ENCODE measurements at regions not wholly inside any gene's neighbourhood (a gene's known extent, or its start where the extent isn't known, plus 50 kb on each side); places are given as distances from the start of the nearest gene placed in this dataset.
"Not testable (repeated sequence)": the region's sequence is repeated elsewhere in the genome, so short reads cannot be mapped to it uniquely, and the experiment has no call there.

DNA sequence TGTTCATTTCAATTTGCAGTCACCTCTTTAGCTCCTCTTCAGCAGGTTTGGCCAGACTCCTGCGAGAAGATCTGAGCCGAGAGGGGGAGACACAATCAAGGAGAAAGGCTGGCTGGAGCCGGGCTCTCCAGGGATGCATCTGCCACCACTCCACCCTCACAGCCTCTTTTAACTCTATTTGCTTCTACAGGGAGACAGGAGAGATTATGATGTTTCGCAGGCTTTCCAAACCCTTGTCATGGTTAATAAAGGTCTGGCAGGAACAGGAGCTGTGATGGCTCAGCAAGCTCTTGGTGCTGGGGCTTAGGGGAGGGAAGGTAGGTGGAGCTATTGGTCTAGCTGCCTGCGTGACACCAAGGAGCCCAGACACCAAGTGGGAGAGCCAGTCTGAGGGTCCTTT is 448.1 kb upstream of the PODXL start:
- Histone ChIP-seq H3K36me3 (ENCODE audit: control insufficient read depth in 3 of 3, insufficient read depth in 3 of 3, low read length in 3 of 3) (no peaks in the 10 kb centered on the region), H3K9me3 (ENCODE audit: control insufficient read depth in 3 of 3, low read length in 3 of 3) (no peaks in the 10 kb centered on the region), H3K27ac (ENCODE audit: low read depth, low read length) (no peak overlapping the region), H3K4me3 (ENCODE audit: low read length in 3 of 3) (no peak overlapping the region), H3K9ac (ENCODE audit: low read depth in 1 of 3, low read length in 3 of 3) (no peak overlapping the region), H3K4me1 (ENCODE audit: control insufficient read depth in 3 of 3, insufficient read depth in 3 of 3, low read length in 3 of 3) (peaks cover 4 to 12% (median 5%) of the 10 kb centered on the region in 3 donors), H3K27me3 (ENCODE audit: control insufficient read depth in 3 of 3, insufficient read depth in 3 of 3, low read length in 3 of 3) (peaks cover 0 to 2% (median 0%) of the 10 kb centered on the region in 3 donors)

DNA sequence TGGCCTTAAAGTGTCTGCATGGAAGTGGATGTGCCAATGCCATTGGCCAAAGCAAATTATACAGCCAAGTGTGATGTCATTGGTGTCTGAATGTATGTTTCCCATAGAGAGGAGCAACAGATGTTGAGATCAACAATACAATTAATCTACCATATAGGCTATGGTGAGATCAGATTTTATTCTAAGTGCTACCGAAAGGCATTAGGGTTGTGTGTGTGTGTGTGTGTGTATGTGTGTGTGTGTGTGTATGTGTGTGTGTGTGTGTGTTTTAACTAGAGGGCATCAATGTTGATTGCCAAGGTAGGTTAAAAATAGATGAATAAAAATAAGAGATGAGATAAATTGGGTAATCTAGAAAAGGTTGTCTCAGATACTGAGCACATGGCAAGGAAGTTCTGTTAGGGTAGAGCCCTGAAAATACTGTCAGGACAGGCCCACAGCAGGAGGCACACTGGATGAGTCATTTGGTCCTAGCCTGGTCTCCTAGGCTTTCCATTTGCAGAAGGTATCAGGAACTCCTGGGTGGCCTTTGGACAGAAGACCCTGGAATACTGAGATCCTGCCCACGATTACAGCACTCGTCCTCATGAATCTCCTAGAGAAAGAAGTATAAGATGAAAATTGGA is 446.0 kb upstream of the PODXL start:
- Histone ChIP-seq H3K9me3 (ENCODE audit: control insufficient read depth in 3 of 3, low read length in 3 of 3) (no peaks in the 10 kb centered on the region), H3K4me1 (ENCODE audit: control insufficient read depth in 3 of 3, insufficient read depth in 3 of 3, low read length in 3 of 3) (peaks cover 4 to 12% (median 5%) of the 10 kb centered on the region in 3 donors), H3K4me3 (ENCODE audit: low read length in 3 of 3) (no peak overlapping the region), H3K27ac (ENCODE audit: low read depth, low read length) (no peak overlapping the region), H3K27me3 (ENCODE audit: control insufficient read depth in 3 of 3, insufficient read depth in 3 of 3, low read length in 3 of 3) (peaks cover 0 to 2% (median 0%) of the 10 kb centered on the region in 3 donors), H3K9ac (ENCODE audit: low read depth in 1 of 3, low read length in 3 of 3) (no peak overlapping the region), H3K36me3 (ENCODE audit: control insufficient read depth in 3 of 3, insufficient read depth in 3 of 3, low read length in 3 of 3) (no peaks in the 10 kb centered on the region)

DNA sequence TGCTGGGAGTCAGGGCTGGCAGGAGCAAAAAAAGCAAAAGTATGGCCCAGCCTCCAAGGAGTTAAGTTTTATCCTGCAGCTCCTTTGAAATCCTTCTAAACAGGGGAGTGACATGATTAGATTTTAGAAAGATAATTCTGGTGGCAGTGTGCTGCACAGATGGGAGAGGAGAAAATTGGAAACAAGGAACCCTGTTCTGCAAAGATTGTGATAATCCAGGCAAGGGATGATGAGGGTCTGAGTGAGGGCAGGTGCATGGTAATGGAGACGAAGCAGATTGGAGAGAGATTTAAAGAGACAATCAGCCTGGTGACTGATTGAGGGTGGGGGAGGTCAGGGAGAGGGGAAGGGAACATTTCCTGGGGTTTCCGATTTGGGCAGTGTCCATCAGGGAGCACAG is 444.7 kb upstream of the PODXL start:
- Histone ChIP-seq H3K27me3 (ENCODE audit: control insufficient read depth in 3 of 3, insufficient read depth in 3 of 3, low read length in 3 of 3) (peaks cover 0 to 2% (median 0%) of the 10 kb centered on the region in 3 donors), H3K4me3 (ENCODE audit: low read length in 3 of 3) (no peak overlapping the region), H3K27ac (ENCODE audit: low read depth, low read length) (no peak overlapping the region), H3K36me3 (ENCODE audit: control insufficient read depth in 3 of 3, insufficient read depth in 3 of 3, low read length in 3 of 3) (no peaks in the 10 kb centered on the region), H3K9ac (ENCODE audit: low read depth in 1 of 3, low read length in 3 of 3) (no peak overlapping the region), H3K4me1 (ENCODE audit: control insufficient read depth in 3 of 3, insufficient read depth in 3 of 3, low read length in 3 of 3) (peaks cover 4 to 12% (median 5%) of the 10 kb centered on the region in 3 donors), H3K9me3 (ENCODE audit: control insufficient read depth in 3 of 3, low read length in 3 of 3) (no peaks in the 10 kb centered on the region)

DNA sequence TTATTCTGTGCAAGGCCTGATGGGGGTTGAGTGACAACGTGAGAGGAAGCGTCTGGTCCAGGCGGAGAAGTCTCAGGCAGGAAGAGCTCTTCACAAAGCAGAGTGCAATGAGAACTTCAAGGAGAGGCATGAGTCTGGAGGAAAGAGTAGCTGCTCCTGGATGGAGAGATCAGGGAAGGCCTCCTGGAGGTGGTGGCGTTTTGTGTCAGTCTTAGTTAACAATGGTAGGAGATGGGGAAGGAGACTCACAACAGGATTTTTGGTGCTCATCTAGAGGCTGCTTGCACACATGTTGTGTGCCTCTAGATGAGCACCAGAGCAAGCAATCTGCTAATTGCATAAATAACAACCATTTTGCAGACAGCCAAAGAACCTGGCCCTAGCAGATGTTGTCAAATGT is 442.8 kb upstream of the PODXL start:
- Histone ChIP-seq H3K9me3 (ENCODE audit: control insufficient read depth in 3 of 3, low read length in 3 of 3) (no peaks in the 10 kb centered on the region), H3K4me1 (ENCODE audit: control insufficient read depth in 3 of 3, insufficient read depth in 3 of 3, low read length in 3 of 3) (peaks cover 4 to 6% (median 5%) of the 10 kb centered on the region in 3 donors), H3K27ac (ENCODE audit: low read depth, low read length) (no peak overlapping the region), H3K9ac (ENCODE audit: low read depth in 1 of 3, low read length in 3 of 3) (no peak overlapping the region), H3K27me3 (ENCODE audit: control insufficient read depth in 3 of 3, insufficient read depth in 3 of 3, low read length in 3 of 3) (peaks cover 0 to 2% (median 0%) of the 10 kb centered on the region in 3 donors), H3K4me3 (ENCODE audit: low read length in 3 of 3) (no peak overlapping the region), H3K36me3 (ENCODE audit: control insufficient read depth in 3 of 3, insufficient read depth in 3 of 3, low read length in 3 of 3) (no peaks in the 10 kb centered on the region)

DNA sequence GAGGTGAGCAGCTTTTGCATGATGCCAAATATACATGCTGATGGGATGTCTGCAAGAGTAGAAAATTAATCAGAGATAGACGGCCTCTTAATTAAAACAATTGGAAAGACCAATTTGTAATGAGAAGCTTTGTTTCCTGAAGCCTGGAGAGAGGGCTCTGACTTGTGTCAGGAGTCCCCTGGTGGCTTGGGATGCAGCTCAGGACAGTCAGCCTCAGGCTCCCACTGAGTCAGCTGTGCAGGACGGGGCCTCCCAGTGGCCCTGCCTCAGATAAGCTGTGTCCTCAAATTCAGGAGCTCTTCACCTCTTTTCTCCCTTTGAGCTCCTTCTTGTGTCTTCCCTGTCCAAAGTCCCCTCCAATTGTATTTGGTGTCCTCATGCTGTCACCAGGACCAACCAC is 438.9 kb upstream of the PODXL start:
- Histone ChIP-seq H3K36me3 (ENCODE audit: control insufficient read depth in 3 of 3, insufficient read depth in 3 of 3, low read length in 3 of 3) (no peaks in the 10 kb centered on the region), H3K4me1 (ENCODE audit: control insufficient read depth in 3 of 3, insufficient read depth in 3 of 3, low read length in 3 of 3) (no peaks in the 10 kb centered on the region), H3K27ac (ENCODE audit: low read depth, low read length) (no peak overlapping the region), H3K27me3 (ENCODE audit: control insufficient read depth in 3 of 3, insufficient read depth in 3 of 3, low read length in 3 of 3) (no peaks in the 10 kb centered on the region), H3K4me3 (ENCODE audit: low read length in 3 of 3) (no peak overlapping the region), H3K9me3 (ENCODE audit: control insufficient read depth in 3 of 3, low read length in 3 of 3) (no peaks in the 10 kb centered on the region), H3K9ac (ENCODE audit: low read depth in 1 of 3, low read length in 3 of 3) (no peak overlapping the region)

DNA sequence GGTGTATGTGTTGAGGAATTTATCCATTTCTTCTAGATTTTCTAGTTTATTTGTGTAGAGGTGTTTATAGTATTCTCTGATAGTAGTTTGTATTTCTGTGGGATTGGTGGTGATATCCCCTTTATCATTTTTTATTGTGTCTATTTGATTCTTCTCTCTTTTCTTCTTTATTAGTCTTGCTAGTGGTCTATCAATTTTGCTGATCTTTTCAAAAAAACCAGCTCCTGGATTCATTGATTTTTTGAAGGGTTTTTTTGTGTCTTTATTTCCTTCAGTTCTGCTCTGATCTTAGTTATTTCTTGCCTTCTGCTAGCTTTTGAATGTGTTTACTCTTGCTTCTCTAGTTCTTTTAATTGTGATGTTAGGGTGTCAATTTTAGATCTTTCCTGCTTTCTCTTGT is 424.6 kb upstream of the PODXL start:
- H3K27ac ChIP-seq (ENCODE audit: low read depth, low read length); H3K9ac ChIP-seq (ENCODE audit: low read depth in 1 of 3, low read length in 3 of 3); H3K4me3 ChIP-seq (ENCODE audit: low read length in 3 of 3); H3K4me1 ChIP-seq (ENCODE audit: control insufficient read depth in 3 of 3, insufficient read depth in 3 of 3, low read length in 3 of 3); H3K27me3 ChIP-seq (ENCODE audit: control insufficient read depth in 3 of 3, insufficient read depth in 3 of 3, low read length in 3 of 3); H3K36me3 ChIP-seq (ENCODE audit: control insufficient read depth in 3 of 3, insufficient read depth in 3 of 3, low read length in 3 of 3); H3K9me3 ChIP-seq (ENCODE audit: control insufficient read depth in 3 of 3, low read length in 3 of 3): not testable (repeated sequence)

DNA sequence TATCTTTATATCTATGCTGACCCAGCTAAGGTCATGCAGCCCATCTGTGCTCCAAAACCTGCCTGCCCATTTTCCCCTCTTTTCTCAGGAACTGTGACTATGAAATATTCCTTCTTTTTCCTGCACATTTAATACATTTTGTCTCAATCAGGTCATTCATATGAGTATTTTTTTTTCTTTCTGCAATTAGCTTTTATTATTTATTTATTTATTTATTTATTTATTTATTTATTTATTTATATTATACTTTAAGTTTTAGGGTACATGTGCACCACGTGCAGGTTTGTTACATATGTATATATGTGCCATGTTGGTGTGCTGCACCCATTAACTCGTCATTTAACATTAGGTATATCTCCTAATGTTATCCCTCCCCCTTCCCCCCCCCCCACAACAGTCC is 421.7 kb upstream of the PODXL start:
- H3K27ac ChIP-seq (ENCODE audit: low read depth, low read length); H3K4me1 ChIP-seq (ENCODE audit: control insufficient read depth in 3 of 3, insufficient read depth in 3 of 3, low read length in 3 of 3); H3K9ac ChIP-seq (ENCODE audit: low read depth in 1 of 3, low read length in 3 of 3); H3K4me3 ChIP-seq (ENCODE audit: low read length in 3 of 3); H3K36me3 ChIP-seq (ENCODE audit: control insufficient read depth in 3 of 3, insufficient read depth in 3 of 3, low read length in 3 of 3); H3K9me3 ChIP-seq (ENCODE audit: control insufficient read depth in 3 of 3, low read length in 3 of 3); H3K27me3 ChIP-seq (ENCODE audit: control insufficient read depth in 3 of 3, insufficient read depth in 3 of 3, low read length in 3 of 3): not testable (repeated sequence)

DNA sequence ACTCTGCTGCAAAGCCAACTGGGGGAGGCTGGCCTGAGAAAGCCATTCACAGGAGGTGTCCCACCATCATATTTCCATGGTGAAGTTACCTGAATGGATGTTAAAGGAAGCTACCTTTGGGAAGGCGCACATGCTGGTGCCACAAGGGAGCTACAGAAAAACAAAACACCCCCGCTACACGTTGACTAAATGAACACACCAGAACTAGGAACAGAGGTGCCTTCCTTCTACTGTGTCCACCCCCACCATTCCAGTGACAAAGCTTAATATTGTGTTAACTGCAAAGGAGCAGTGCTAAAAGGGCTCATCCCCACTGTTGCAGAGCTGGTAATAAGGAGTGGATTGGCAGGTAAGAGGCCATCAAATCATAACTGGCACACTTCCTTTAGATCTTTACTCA is 420.0 kb upstream of the PODXL start:
- H3K9ac ChIP-seq (ENCODE audit: low read depth in 1 of 3, low read length in 3 of 3) = no peak overlapping the region
- H3K27me3 ChIP-seq (ENCODE audit: control insufficient read depth in 3 of 3, insufficient read depth in 3 of 3, low read length in 3 of 3) = no peaks in the 10 kb centered on the region
- H3K4me3 ChIP-seq (ENCODE audit: low read length in 3 of 3) = no peak overlapping the region
- H3K4me1 ChIP-seq (ENCODE audit: control insufficient read depth in 3 of 3, insufficient read depth in 3 of 3, low read length in 3 of 3) = no peaks in the 10 kb centered on the region
- no peaks in the 10 kb centered on the region for H3K36me3 ChIP-seq (ENCODE audit: control insufficient read depth in 3 of 3, insufficient read depth in 3 of 3, low read length in 3 of 3)
- H3K27ac ChIP-seq (ENCODE audit: low read depth, low read length) = no peak overlapping the region
- no peaks in the 10 kb centered on the region for H3K9me3 ChIP-seq (ENCODE audit: control insufficient read depth in 3 of 3, low read length in 3 of 3)

DNA sequence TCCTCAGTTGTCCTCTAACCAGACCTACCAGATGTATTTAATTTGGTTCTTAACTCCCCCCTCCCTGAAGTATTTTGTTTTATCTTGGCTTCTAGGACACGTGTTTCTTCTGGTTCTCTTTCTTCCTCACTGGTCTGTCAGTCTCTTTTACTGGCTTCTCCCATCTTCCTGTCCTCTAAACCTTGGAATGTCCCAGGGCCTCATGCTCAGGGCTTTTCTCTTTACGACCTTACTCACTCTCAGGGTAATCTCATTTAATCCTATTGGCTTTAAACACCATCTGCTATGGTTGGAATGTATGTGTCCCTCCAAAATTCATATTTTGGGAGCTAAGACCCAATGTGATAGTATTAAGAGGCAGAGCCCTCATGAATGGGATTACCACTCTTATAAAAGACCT is 418.2 kb upstream of the PODXL start:
- no peaks in the 10 kb centered on the region for H3K4me1 ChIP-seq (ENCODE audit: control insufficient read depth in 3 of 3, insufficient read depth in 3 of 3, low read length in 3 of 3)

DNA sequence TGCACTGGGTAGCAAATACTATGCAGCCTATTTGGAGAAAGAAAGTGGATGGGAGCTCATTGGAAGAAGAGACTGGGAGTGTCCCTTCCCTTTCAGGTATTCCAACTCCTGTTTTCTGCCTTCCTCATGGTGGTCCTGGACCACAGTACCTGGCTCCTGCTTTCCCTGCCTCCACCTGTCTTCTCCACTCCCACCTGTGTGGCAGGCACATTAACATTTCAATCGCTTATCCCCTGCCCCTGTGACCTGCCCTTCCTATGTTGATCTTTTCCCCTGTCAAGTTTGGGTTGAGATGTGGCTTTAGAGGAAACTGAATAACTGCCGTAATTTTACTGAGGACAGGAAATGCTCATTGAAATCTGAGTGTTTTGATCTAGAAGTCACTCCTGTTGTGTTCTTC is 415.8 kb upstream of the PODXL start:
- H3K27me3 ChIP-seq (ENCODE audit: control insufficient read depth in 3 of 3, insufficient read depth in 3 of 3, low read length in 3 of 3) = no peaks in the 10 kb centered on the region
- H3K4me1 ChIP-seq (ENCODE audit: control insufficient read depth in 3 of 3, insufficient read depth in 3 of 3, low read length in 3 of 3) = no peaks in the 10 kb centered on the region
- no peak overlapping the region for H3K27ac ChIP-seq (ENCODE audit: low read depth, low read length)
- no peaks in the 10 kb centered on the region for H3K9me3 ChIP-seq (ENCODE audit: control insufficient read depth in 3 of 3, low read length in 3 of 3)
- no peak overlapping the region for H3K9ac ChIP-seq (ENCODE audit: low read depth in 1 of 3, low read length in 3 of 3)
- H3K36me3 ChIP-seq (ENCODE audit: control insufficient read depth in 3 of 3, insufficient read depth in 3 of 3, low read length in 3 of 3) = no peaks in the 10 kb centered on the region
- no peak overlapping the region for H3K4me3 ChIP-seq (ENCODE audit: low read length in 3 of 3)

More for the DNA sequence above, 418.2 kb upstream of the PODXL start:
- no peak overlapping the region for H3K27ac ChIP-seq (ENCODE audit: low read depth, low read length)
- H3K27me3 ChIP-seq (ENCODE audit: control insufficient read depth in 3 of 3, insufficient read depth in 3 of 3, low read length in 3 of 3) = no peaks in the 10 kb centered on the region
- no peaks in the 10 kb centered on the region for H3K9me3 ChIP-seq (ENCODE audit: control insufficient read depth in 3 of 3, low read length in 3 of 3)
- no peak overlapping the region for H3K9ac ChIP-seq (ENCODE audit: low read depth in 1 of 3, low read length in 3 of 3)
- H3K4me3 ChIP-seq (ENCODE audit: low read length in 3 of 3) = no peak overlapping the region
- no peaks in the 10 kb centered on the region for H3K36me3 ChIP-seq (ENCODE audit: control insufficient read depth in 3 of 3, insufficient read depth in 3 of 3, low read length in 3 of 3)

Measured in skeletal muscle tissue (tissue), 3 donors.